Islet of Langerhans (tissue), 1 donor: ENCODE measurements at regions not wholly inside any gene's neighbourhood (a gene's known extent, or its start where the extent isn't known, plus 50 kb on each side); places are given as distances from the start of the nearest gene placed in this dataset.

Experiments
- FAIRE-seq: peaks from one replicate; lab custom pipeline; 2011; peaks lifted over from hg19 to GRCh38; lab: Jason Lieb, UNC

GRCh38 chr5:33372721-33373472, 67.9 kb upstream of the TARS1 start:
- no peak for FAIRE-seq

- no peak for FAIRE-seq
These were observed 64.9 kb upstream of the TARS1 start for GRCh38 chr5:33375900-33376299.

DNA sequence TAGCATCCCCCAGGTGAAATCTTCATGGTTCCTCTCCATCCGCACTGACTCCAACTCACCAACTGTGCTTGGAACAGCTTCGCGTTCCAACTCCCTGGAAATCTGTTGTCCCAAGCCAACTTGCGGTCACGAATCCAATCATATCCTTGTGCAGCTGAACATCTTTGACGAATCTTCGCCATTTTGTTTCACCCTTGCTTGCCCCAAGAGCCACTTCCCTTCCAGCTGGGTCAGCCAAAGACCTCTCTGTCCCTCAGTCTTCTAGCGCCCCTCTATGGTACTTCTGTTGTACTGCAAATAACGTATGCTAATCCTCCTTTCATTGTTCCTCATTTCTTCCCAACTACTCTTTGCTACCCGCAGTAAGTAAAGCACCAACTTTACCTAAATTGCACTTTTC, 61.0 kb upstream of the TARS1 start:
- FAIRE-seq = no peak

- no peak for FAIRE-seq
These were observed 59.5 kb upstream of the TARS1 start for GRCh38 chr5:33381243-33381642.
